ENCODE measurements at regions not wholly inside any gene's neighbourhood (a gene's known extent, or its start where the extent isn't known, plus 50 kb on each side); places are given as distances from the start of the nearest gene placed in this dataset.
"Not testable (repeated sequence)": the region's sequence is repeated elsewhere in the genome, so short reads cannot be mapped to it uniquely, and the experiment has no call there.

DNA sequence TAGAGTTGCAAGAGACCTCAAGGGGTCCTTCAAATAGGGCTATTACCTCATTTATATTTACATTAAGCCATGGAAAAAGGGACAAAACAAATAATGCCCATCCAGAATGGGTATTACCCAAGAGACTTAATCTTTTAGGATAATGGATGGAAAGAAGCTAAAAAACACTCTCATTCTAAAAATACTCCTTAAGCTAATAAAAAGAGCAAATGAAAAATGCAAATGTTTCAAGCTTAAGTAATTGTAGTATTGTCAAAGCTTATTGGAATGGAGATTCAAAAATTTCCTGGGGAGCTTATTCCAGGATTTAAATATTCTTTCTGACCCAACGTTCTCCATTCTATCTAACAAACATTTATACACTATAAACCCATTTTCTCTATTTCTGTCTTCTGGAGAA, 107.8 kb upstream of the SPIN4 start:
- no peak for DNase-seq

DNA sequence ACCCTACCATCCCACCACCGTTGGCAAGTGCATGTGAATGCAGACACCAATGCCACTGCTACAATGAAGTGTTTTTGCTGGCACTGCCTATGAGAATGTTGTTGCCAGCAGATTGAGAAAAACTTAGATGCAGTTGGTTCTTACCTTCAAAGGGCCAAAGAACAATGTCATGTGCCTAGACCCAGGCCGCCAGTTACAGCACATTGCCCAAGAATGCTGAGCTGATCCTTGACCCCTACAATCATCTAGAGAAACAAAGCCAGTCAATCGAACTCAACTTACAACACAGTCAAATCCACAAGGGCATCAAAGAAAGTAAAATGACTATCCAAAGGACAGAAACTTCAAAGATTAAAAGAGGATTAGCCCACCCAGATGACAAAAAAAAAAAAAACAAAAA, 102.4 kb upstream of the SPIN4 start:
- DNase-seq: no peak

DNA sequence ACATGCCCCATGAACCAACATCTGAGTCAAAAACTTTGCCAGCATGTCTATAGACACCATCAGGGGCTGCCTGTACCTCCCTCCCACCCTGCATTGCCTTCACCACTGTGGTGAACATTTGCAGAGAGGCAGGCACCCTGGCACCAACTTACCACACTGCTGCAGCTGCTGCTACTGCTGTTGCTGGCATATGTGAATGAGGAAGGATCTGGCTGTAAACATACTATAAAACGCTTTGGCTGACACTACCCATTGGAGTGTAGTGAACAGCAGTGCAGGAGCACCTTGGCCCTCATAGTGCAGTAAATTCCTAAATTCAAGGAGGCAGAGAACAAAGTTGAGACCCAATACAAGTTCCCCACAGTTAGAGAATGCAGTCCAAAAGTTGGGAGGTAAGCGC, 90.6 kb upstream of the SPIN4 start:
- no peak for DNase-seq

DNA sequence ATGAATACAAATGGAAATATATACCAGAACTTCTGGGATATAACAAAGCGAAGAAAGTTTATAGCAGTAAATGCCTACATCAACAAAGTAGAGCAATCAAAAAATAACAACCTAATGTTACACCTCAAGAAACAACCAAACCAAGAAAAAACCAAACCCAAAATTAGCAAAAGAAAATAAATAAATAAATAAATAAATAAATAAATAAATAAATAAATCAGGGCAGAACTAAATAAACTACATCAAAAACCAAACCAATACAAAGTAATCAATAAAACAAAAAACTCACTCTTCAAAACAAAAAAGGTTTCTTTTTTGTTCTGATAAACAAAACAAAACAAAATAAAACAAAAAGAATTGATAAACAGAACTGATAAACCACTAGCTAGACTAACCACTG, 88.4 kb upstream of the SPIN4 start:
- no peak for DNase-seq

DNA sequence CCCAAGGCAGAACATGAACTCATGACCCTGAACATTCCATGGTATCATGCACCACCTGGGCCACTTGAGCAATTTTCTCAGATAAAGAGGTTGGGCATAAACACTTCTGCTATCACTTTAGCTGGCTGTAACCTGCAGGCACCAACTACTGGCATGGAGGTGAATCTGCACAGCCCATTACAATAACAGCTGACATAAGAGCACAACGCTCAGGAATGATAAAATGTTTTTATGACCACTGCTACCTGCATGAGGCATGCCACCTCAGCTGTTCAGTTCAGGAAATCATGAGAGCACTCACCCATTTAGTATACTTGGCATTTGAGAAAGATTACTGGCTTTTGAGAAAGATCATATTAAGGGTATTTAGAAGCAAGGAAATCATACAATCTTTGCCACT, 85.7 kb upstream of the SPIN4 start:
- no peak for DNase-seq

DNA sequence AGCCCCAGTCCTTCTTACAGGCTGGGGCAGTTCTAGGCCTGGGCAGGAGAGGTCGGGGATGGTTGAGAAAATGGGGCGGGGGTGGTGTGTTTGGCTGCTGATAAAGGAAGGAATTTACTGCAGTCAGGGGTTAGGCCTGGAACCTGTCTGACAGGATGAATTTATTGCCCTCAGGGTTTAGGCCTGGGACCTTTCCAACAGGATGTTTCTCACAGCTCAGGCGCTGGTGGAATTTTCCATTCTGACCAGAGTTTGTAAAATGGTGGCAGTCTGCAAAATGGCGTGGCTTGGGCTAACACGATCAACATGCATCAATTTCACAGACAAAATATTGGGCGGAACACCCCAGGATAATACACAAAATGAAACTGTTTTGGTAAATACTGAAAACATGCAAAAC, 83.5 kb upstream of the SPIN4 start:
- no peak for DNase-seq

DNA sequence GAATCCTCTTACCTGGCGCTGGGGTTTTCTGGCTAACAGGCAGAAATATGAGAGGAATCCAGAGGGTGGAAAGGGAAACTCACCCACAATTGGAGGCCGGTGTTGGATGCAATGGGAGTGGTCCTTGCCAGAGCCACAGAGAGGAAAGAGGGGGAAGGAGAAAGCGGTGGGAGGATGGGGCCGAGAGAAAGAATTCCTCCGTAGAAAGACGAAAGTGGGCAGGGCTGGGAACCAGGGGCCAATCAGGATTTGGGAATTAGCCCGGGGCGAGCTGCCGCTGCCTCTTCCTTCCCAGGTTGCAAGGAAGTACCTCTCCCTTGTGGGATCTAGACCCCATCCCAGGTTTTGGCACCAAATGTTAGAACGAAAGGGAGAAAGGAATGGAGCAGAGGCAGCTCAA, 83.1 kb upstream of the SPIN4 start:
- DNase-seq: no peak

DNA sequence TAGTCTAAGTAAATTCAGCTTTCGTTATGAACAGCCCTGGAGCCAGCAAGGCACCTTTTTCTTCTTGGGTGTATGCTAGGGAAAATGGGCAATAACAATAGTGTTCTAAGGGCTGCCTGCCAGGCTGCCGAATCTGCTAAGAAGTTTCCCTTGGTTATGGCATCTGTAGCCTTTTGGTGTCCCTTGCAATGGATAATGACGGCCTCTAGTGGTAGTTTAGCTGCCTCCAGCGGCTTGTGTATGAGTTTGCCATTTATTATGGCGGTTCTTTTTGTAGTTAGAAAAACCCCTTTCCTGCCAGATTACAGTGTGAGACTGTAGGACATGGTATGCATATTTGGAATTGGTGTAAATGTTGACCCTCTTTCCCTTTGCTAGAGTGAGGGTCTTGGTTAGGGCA, 78.9 kb upstream of the SPIN4 start:
- no peak for DNase-seq

DNA sequence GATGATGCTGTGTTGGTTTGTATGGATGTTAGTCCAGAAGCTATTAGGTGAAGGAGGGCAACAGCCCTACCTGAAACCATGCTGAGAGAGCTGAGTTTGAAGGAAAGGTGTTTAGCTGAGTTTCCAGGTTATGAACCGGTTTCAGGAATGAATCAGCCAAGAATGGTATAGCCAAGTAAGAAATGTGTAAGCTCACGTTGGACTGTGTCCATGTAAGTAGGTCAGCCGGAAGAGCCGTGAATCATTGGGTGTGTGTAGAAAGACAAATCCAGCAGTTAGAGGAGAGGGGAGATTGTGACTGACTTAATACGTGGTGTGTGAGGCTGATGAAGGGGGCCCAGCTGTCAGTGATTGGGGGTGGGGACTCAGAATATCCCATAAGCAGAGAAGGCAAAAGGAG, 77.2 kb upstream of the SPIN4 start:
- no peak for DNase-seq

DNA sequence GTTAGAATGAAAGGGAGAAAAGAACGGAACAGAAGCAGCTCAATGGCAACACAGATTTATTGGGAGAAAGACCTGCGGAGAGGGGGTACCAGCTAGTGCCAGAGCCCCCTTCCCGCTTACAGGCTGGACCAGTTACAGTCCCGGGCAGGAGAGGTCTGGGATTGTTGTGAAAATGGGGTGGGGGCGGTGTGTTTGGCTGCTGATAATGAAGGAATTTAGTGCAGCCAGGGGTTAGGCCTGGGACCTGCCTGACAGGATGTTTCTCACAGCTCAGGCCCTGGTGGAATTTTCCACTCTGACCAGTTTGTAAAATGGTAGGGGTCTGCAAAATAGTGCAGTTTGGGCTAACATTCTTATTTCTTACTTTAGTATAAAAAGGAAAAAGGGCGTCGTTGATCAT, 75.4 kb upstream of the SPIN4 start:
- DNase-seq: no peak

DNA sequence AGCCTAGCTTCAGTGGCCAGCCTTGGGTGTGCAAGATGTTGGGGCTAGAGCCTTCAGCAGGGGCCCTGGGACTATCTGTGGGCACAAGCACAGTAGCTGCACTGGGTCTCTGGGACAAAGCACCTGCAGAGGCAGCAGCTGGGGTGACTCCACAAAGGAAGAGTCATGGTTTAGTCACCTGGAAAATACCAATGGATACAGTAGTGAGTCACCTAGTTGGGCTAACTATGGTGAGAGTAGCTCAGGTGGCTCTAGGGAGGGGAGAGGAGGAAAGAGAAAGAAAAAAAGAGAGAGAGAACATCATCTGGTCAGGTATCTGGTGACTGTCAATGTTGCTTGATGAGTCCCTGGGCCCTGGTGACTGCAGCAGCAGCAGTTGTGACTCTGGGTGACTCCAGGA, 72.9 kb upstream of the SPIN4 start:
- peak; percentile 68 for DNase-seq

DNA sequence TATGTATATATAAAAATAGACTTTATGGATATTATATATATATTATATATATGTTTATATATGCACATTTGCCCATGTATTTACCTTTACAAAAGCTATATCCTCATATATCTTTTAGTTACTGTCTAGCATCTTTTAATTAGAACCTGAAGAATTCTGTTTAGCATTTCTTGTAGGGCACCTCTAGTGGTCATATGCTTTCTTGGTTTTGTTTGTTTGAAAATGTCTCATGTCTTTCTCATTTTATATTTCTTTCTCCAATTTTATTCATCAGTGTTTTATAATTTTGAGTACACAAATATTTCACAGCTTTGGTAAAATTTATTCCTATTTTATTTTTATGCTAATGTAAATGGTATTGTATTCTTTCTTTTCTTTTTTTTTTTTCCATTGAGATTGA, 70.3 kb upstream of the SPIN4 start:
- DNase-seq: peak; percentile 3

DNA sequence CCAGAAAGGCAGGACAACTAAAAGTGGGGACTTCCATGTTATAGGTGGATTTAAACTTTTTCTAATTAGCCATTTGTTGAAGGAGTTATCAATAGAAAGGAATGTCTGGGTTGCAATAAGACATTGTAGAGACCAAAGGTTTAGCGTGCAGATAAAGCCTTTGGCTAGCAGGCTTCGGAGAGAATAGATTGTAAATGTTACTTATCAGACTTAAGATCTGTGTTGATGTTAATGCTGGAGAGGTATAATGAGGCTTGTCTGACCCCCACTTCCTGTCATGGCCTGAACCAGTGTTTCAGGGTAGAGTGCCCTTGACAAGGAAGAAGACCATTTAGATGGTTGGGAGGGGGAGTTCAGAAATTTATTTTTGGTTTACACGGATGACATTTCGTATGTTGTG, 67.1 kb upstream of the SPIN4 start:
- DNase-seq: no peak

DNA sequence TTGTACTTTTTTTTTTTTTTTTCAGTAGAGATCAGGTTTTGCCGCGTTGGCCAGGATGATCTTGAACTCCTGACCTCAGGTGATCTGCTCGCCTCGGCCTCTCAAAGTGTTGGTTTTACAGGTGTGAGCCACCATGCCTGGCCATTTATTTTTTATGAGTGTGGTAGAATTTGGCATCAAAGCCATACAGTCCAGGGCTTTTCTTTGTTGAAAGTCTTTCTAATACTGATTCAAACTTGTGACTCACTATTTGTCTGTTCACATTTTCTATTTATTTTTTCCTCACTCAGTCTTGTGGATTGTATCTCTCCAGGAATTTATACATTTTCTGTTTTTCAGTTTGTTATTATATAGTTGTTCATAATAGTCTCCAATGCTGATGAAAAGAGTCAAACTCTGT, 66.5 kb upstream of the SPIN4 start:
- no peak for DNase-seq

DNA sequence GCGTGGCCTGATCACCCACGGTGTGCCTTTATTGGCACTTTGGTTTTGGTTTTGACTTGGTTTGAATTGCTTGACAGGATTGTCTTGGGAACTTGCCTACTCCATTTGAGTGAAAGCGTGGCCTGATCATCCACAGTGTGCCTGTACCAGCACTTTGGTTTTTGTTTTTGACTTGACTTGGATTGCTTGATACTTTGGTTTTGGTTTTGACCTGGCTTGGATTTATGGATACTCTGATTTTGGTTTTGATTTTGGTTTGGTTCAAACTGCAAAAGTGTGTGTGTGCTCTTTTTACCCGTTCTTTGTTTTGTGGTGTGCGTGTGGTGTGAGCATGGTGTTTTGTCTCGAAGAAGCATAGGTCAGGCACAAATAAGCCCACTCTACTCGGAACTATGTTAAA, 58.8 kb upstream of the SPIN4 start:
- DNase-seq: not testable (repeated sequence)

DNA sequence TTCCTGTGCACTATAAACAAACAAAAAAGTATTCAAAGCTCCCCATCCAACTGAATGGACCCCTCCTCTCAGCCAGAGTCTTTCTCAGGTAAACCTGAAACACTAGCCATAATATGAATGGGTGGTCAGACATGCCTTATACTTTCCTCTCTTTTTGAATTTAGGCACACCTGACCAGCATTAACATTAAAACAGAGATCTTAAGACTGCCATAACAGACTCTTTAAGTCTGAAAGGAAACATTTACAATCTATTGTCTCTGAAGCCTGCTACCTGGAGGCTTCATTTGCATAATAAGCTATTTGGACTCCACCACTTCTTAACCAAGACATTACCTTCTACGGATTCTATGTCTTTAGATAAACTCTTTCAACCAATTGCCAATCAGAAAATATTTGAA, 56.9 kb upstream of the SPIN4 start:
- no peak for DNase-seq

DNA sequence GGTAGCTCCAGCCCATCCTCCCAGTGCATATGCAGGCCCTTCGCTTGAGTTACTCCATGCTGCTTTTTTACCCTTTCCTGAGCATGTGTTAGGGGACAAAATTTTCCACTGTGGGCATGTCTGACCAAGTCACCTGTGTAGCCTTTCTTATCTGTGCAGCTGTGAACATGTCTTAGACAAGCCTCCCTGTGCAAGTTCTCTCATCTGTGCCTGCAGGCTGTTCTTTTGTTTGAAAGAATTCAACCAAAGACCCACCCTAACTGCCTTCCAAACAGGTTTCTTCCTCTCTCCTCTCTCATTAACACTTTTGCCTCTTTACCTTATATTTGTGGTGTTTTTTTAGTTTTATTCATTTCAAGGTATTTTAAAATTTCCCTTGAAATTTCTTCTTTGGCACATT, 53.2 kb upstream of the SPIN4 start:
- no peak for DNase-seq

DNA sequence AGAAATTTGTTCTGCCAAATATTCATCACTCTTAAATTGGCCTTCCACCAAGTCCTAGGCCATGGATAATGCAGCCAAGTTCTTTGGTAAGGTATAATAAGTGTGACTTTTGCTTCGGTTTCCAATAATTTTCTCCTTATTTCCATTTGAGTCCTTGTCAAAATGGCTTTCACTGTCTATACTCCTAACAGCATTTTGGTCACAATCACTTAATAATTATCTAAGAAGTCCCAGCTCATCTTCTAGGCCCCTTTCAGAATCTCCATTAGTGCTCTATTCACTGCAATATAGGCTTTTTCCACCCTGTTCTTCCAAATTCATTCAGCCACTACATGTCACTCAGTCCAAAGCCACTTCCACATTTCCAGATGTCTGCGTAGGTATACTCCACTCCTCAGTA, 51.0 kb upstream of the SPIN4 start:
- DNase-seq: no peak
